ENCODE measurements at regions not wholly inside any gene's neighbourhood (a gene's known extent, or its start where the extent isn't known, plus 50 kb on each side); places are given as distances from the start of the nearest gene placed in this dataset.

- Histone ChIP-seq H3K9me2 (ENCODE audit: insufficient read depth, low read length) (no peaks in the 10 kb centered on the region), H3K27me3 (ENCODE audit: insufficient read depth, low read depth, low read length) (no peaks in the 10 kb centered on the region), H3F3A (ENCODE audit: insufficient read depth, low read length, poor library complexity, severe bottlenecking) (no peaks in the 10 kb centered on the region), H3K79me2 (replicated peaks; ENCODE audit: insufficient read depth, low read length) (no peaks in the 10 kb centered on the region), H4K20me1 (ENCODE audit: insufficient read depth) (no peaks in the 10 kb centered on the region), H2AFZ (ENCODE audit: low read depth, low read length) (no peak overlapping the region), H3K4me3 (ENCODE audit: low read length) (no peak overlapping the region), H3K9me3 (ENCODE audit: low read length) (no peaks in the 10 kb centered on the region), H3K27ac (ENCODE audit: low read length) (no peak overlapping the region), H3K36me3 (ENCODE audit: insufficient read depth, low read length) (no peaks in the 10 kb centered on the region), H3K9ac (ENCODE audit: low read length) (no peak overlapping the region), H3K4me2 (ENCODE audit: low read length) (no peak overlapping the region)
- TF ChIP-seq, protein P1, sequence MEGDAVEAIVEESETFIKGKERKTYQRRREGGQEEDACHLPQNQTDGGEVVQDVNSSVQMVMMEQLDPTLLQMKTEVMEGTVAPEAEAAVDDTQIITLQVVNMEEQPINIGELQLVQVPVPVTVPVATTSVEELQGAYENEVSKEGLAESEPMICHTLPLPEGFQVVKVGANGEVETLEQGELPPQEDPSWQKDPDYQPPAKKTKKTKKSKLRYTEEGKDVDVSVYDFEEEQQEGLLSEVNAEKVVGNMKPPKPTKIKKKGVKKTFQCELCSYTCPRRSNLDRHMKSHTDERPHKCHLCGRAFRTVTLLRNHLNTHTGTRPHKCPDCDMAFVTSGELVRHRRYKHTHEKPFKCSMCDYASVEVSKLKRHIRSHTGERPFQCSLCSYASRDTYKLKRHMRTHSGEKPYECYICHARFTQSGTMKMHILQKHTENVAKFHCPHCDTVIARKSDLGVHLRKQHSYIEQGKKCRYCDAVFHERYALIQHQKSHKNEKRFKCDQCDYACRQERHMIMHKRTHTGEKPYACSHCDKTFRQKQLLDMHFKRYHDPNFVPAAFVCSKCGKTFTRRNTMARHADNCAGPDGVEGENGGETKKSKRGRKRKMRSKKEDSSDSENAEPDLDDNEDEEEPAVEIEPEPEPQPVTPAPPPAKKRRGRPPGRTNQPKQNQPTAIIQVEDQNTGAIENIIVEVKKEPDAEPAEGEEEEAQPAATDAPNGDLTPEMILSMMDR (IDR thresholded peaks at IDR 0.05; ENCODE audit: poor library complexity, severe bottlenecking), result no peak
These were observed 703.0 kb upstream of the TBX3 start for GRCh38 chr12:115386946-115387345.

GRCh38 chr12:115385141-115385540 lies 701.2 kb upstream of the TBX3 start:
- Histone ChIP-seq H3K9me3 (ENCODE audit: low read length) (no peaks in the 10 kb centered on the region), H3K36me3 (ENCODE audit: insufficient read depth, low read length) (no peaks in the 10 kb centered on the region), H3F3A (ENCODE audit: insufficient read depth, low read length, poor library complexity, severe bottlenecking) (no peaks in the 10 kb centered on the region), H3K9ac (ENCODE audit: low read length) (no peak overlapping the region), H3K27ac (ENCODE audit: low read length) (no peak overlapping the region), H3K9me2 (ENCODE audit: insufficient read depth, low read length) (no peaks in the 10 kb centered on the region), H3K4me2 (ENCODE audit: low read length) (no peak overlapping the region), H3K27me3 (ENCODE audit: insufficient read depth, low read depth, low read length) (no peaks in the 10 kb centered on the region), H2AFZ (ENCODE audit: low read depth, low read length) (no peak overlapping the region), H3K79me2 (replicated peaks; ENCODE audit: insufficient read depth, low read length) (no peaks in the 10 kb centered on the region), H3K4me3 (ENCODE audit: low read length) (no peak overlapping the region), H4K20me1 (ENCODE audit: insufficient read depth) (no peaks in the 10 kb centered on the region)
- TF ChIP-seq EP300 (conservative IDR thresholded peaks at IDR 0.05; ENCODE audit: poor library complexity, severe bottlenecking), result no peak
- TF ChIP-seq REST (IDR thresholded peaks at IDR 0.05; ENCODE audit: borderline replicate concordance), result no peak
- no peak for TF ChIP-seq RAD21 (conservative IDR thresholded peaks at IDR 0.05)
- TF ChIP-seq MXI1 (conservative IDR thresholded peaks at IDR 0.05; ENCODE audit: poor library complexity, severe bottlenecking), result no peak
- TF ChIP-seq EZH2 (IDR thresholded peaks at IDR 0.05; ENCODE audit: borderline replicate concordance, insufficient read depth, low read length, poor library complexity, severe bottlenecking), result no peak
- no peak for TF ChIP-seq POLR2AphosphoS5 (IDR thresholded peaks at IDR 0.05)
- TF ChIP-seq, protein P1 (IDR thresholded peaks at IDR 0.05; ENCODE audit: poor library complexity, severe bottlenecking), result no peak
- TF ChIP-seq TAF1 (IDR thresholded peaks at IDR 0.05; ENCODE audit: low read depth), result no peak
- no peak for TF ChIP-seq SMC3 (conservative IDR thresholded peaks at IDR 0.05; ENCODE audit: poor library complexity)
